GM18505 (cell line): ENCODE measurements at regions not wholly inside any gene's neighbourhood (a gene's known extent, or its start where the extent isn't known, plus 50 kb on each side); places are given as distances from the start of the nearest gene placed in this dataset.

Source experiments
- ATAC-seq: cut with Tn5 transposase; IDR thresholded peaks from one replicate; pipeline ENCODE4 v1.9.1; 2021; ENCODE audit not compliant: unreplicated experiment
- POLR2A ChIP-seq: IDR thresholded peaks from 4 replicates; pipeline ENCODE4 v1.6.1; 2011; ENCODE audit warnings: borderline replicate concordance; ENCODE audit not compliant: insufficient read depth, insufficient read length; ENCODE audit errors: extremely low read depth

GRCh38 chr20:23287354-23288190 lies 63.0 kb upstream of the NXT1 start:
- no peak for ATAC-seq
- TF ChIP-seq POLR2A, result no peak

- no peak for ATAC-seq
- TF ChIP-seq POLR2A, result no peak
Observed at GRCh38 chr20:23286346-23286745, 64.2 kb upstream of the NXT1 start.

- no peak for ATAC-seq
- TF ChIP-seq POLR2A, result no peak
Observed at GRCh38 chr20:23285536-23285935, 65.1 kb upstream of the NXT1 start.

- TF ChIP-seq POLR2A, result no peak
- no peak for ATAC-seq
Observed at GRCh38 chr20:23284009-23284408, 66.6 kb upstream of the NXT1 start.

- ATAC-seq, result no peak
- TF ChIP-seq POLR2A, result no peak
Observed at GRCh38 chr20:23283096-23283850, 67.3 kb upstream of the NXT1 start.

- no peak for ATAC-seq
- TF ChIP-seq POLR2A, result no peak
Observed at GRCh38 chr20:23282546-23282945, 68.0 kb upstream of the NXT1 start.

GRCh38 chr20:23282111-23282510 lies 68.5 kb upstream of the NXT1 start:
- no peak for TF ChIP-seq POLR2A
- ATAC-seq, result no peak

GRCh38 chr20:23279836-23280235 lies 70.8 kb upstream of the NXT1 start:
- ATAC-seq, result no peak

GRCh38 chr20:23278172-23278571 lies 72.4 kb upstream of the NXT1 start:
- ATAC-seq, result no peak

More at GRCh38 chr20:23279836-23280235, 70.8 kb upstream of the NXT1 start:
- TF ChIP-seq POLR2A, result no peak

GRCh38 chr20:23277316-23277715 lies 73.3 kb upstream of the NXT1 start:
- no peak for TF ChIP-seq POLR2A
- no peak for ATAC-seq

More at GRCh38 chr20:23278172-23278571, 72.4 kb upstream of the NXT1 start:
- no peak for TF ChIP-seq POLR2A

- no peak for ATAC-seq
- TF ChIP-seq POLR2A, result no peak
Observed at GRCh38 chr20:23273776-23274175, 76.8 kb upstream of the NXT1 start.

GRCh38 chr20:23272176-23273029 lies 78.2 kb upstream of the NXT1 start:
- no peak for ATAC-seq
- no peak for TF ChIP-seq POLR2A

GRCh38 chr20:23270382-23270911 lies 80.1 kb upstream of the NXT1 start:
- TF ChIP-seq POLR2A, result no peak
- no peak for ATAC-seq
